ENCODE measurements at regions not wholly inside any gene's neighbourhood (a gene's known extent, or its start where the extent isn't known, plus 50 kb on each side); places are given as distances from the start of the nearest gene placed in this dataset.

DNA sequence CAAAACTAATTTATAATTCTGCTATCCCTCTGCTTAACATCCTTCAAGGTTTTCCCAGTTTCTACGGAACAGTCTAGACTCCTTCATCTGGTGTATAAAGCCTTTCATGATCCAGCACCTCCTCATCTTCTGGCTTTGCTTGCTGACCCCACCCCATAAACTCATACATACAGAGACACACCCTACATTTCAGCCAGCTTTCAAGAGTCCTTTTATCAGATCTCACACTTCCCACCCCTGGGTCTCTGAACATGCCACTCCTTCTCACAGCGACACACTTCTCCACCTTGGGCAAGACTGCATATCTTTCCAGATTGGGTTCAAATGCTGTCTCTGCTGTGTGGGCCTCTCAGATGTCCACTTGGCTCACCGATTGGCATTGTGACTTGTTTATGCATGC, 166.8 kb upstream of the LPP start:
- Histone ChIP-seq H3K27me3 (no peaks in the 10 kb centered on the region), H3K4me1 (no peaks in the 10 kb centered on the region), H3K27ac (no peak overlapping the region), H3K9me3 (no peaks in the 10 kb centered on the region), H3K4me3 (no peak overlapping the region), H3K36me3 (no peaks in the 10 kb centered on the region)
- intact Hi-C loops (cut with DNase I): no loop called here
- no peak for TF ChIP-seq CTCF (IDR thresholded peaks at IDR 0.05)
- DNase-seq (ENCODE audit: low spot score in 2 of 2): no peak

DNA sequence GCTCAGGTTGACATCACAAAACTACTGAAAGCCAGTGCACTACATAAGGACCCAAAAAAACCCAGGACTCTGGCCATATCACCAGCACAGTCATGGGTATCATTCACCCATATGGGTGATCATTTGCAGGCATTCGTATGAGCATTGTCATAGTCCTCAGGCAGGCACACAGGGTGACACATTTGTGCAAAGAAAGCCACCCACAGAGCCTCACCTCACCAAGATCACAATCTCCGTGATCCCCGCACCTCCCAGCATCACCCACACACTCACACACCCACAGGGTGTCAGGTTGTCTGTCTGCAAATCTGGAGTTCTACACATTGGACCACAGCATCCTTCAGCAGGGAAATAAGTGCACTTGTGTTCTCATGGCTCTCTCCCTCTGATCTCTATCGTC, 166.0 kb upstream of the LPP start:
- Histone ChIP-seq H3K27ac (no peak overlapping the region), H3K4me3 (no peak overlapping the region), H3K9me3 (no peaks in the 10 kb centered on the region), H3K36me3 (no peaks in the 10 kb centered on the region), H3K27me3 (no peaks in the 10 kb centered on the region), H3K4me1 (no peaks in the 10 kb centered on the region)
- intact Hi-C loops (cut with DNase I): no loop called here
- DNase-seq (ENCODE audit: low spot score in 2 of 2): no peak
- TF ChIP-seq CTCF (IDR thresholded peaks at IDR 0.05): no peak

DNA sequence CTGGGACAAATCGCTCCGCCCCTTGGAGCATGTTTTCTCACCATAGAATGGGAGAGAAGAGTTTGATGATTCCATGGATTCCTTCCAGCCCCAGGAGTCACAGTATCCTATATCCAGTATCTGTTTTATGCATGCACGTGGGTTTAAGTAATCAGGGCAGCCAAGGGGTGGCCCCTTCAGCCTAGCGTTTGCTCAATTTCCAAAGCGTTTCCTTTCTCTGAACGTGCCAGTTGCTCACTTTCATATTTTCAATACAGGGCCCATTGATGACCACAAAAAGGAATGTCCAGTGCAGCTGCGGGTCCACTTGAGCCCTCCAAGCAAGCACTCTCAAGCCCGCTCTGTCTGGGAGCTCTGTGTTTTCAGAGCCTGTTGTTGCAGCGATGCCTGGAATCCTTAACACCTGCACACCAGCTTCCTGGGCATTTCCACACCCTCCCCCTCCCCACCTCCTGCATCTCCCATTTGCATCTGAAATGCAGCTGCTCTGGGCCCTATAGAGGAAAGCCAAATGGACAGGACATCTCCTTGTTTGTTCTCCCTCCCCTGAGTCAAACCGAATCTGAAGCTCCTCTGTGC, 164.3 kb upstream of the LPP start:
- Histone ChIP-seq H3K36me3 (no peaks in the 10 kb centered on the region), H3K4me3 (no peak overlapping the region), H3K4me1 (no peaks in the 10 kb centered on the region), H3K9me3 (no peaks in the 10 kb centered on the region), H3K27me3 (no peaks in the 10 kb centered on the region), H3K27ac (no peak overlapping the region)
- no peak for DNase-seq (ENCODE audit: low spot score in 2 of 2)
- intact Hi-C loops (cut with DNase I): no loop called here
- TF ChIP-seq CTCF (IDR thresholded peaks at IDR 0.05): no peak

DNA sequence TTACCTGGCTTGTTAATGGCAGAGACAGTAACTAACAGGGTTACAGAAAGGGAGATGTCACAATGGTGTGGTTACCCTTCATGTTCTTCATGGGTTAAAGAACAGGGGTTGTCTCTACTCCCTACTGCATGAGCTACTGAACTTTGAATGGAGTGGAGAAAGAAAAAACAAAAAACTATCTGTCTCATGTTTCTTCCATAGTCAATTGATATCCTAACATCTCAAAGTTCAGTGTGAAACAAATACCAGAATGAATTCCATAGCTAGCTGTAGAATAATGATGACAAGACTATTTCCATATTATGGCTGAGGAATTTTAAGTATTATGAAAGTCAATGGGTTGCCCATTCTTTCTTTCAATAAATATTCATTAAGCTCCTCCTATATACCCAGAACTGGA, 161.3 kb upstream of the LPP start:
- DNase-seq (ENCODE audit: low spot score in 2 of 2): no peak
- no peaks in the 10 kb centered on the region for H3K9me3 ChIP-seq

GRCh38 chr3:187994221-187995042, 159.5 kb upstream of the LPP start:
- Histone ChIP-seq H3K27ac (no peak overlapping the region), H3K36me3 (no peaks in the 10 kb centered on the region), H3K9me3 (no peaks in the 10 kb centered on the region), H3K27me3 (no peaks in the 10 kb centered on the region), H3K4me3 (no peak overlapping the region), H3K4me1 (no peaks in the 10 kb centered on the region)
- intact Hi-C loops (cut with DNase I): no loop called here
- DNase-seq (ENCODE audit: low spot score in 2 of 2): no peak
- TF ChIP-seq CTCF (IDR thresholded peaks at IDR 0.05): no peak

More for the DNA sequence above, 161.3 kb upstream of the LPP start:
- intact Hi-C loops (cut with DNase I): no loop called here
- Histone ChIP-seq H3K36me3 (no peaks in the 10 kb centered on the region), H3K27ac (no peak overlapping the region), H3K4me1 (no peaks in the 10 kb centered on the region), H3K27me3 (no peaks in the 10 kb centered on the region), H3K4me3 (no peak overlapping the region)
- no peak for TF ChIP-seq CTCF (IDR thresholded peaks at IDR 0.05)

All from ascending aorta (tissue), 2 donors.